ENCODE measurements at regions not wholly inside any gene's neighbourhood (a gene's known extent, or its start where the extent isn't known, plus 50 kb on each side); places are given as distances from the start of the nearest gene placed in this dataset.

- TF ChIP-seq CTCF (conservative IDR thresholded peaks at IDR 0.05), result no peak
- TF ChIP-seq EZH2 (IDR thresholded peaks at IDR 0.05; ENCODE audit: low read depth), result no peak
These were observed 268.3 kb upstream of the MAF start for GRCh38 chr16:79868841-79869240.

All from PC-9 (cell line).